HCT116 (cell line): ENCODE measurements at regions not wholly inside any gene's neighbourhood (a gene's known extent, or its start where the extent isn't known, plus 50 kb on each side); places are given as distances from the start of the nearest gene placed in this dataset.

ENCODE experiments used
- ATAC-seq: fragments of 200-7000 bp; cut with Tn5 transposase; 2 replicates; pipeline ENCODE4 v1.9.1; 2020; ENCODE audit warnings: mild to moderate bottlenecking, moderate library complexity
- BruUV-seq: library from RNA; stranded (reverse); fragments of 400-500 nt; replicated peaks from 2 replicates; lab custom pipeline; 2021; lab: Mats Ljungman, UMichigan
- CTCF ChIA-PET: fragments of 300-600 bp; sonication (Branson Sonifier 250); formaldehyde crosslinking; loops from one replicate; lab custom pipeline; 2021; ENCODE audit warnings: antibody characterized with exemption; lab: Charles Lee
- POLR2A ChIA-PET: fragments of 300-600, 350-600 bp; sonication (Branson Sonifier 250); formaldehyde crosslinking; loops from one replicate; lab custom pipeline; 2021; ENCODE audit warnings: antibody characterized with exemption; lab: Charles Lee
- RAD21 ChIA-PET, 2 experiments: fragments of 300-600 bp; sonication (Branson Sonifier 250); formaldehyde crosslinking; loops; one replicate each; lab custom pipeline; 2023; ENCODE audit warnings: low total read pairs in 2 of 2; ENCODE audit not compliant: uncharacterized antibody in 2 of 2, unreplicated experiment in 2 of 2, low non-redundant PET in 1 of 2; lab: Charles Lee
- DNase-seq: peaks from one replicate; pipeline ENCODE4 v3.0.0-alpha.2; 2010; ENCODE audit warnings: low read depth, low spot score
- H2AFZ ChIP-seq: fragments of 200-600 bp; shearing (Covaris generic), sonication (generic); 2 replicates; pipeline ENCODE4 v1.6.1; 2017; ENCODE audit warnings: low read depth, mixed run types, mixed read lengths, antibody characterized with exemption, low read length; ENCODE audit not compliant: poor library complexity, severe bottlenecking
- H3K27ac ChIP-seq: 2 replicates; pipeline ENCODE4 v1.5.1; 2012; ENCODE audit warnings: low read depth, low read length
- H3K27me3 ChIP-seq: fragments of 200-600 bp; sonication (generic); 2 replicates; pipeline ENCODE4 v1.6.1; 2016; ENCODE audit warnings: mixed run types, low read length, mixed read lengths; ENCODE audit not compliant: insufficient read depth
- H3K36me3 ChIP-seq, 2 experiments: fragments of 200-500 bp in 1 of 2; fragments of 200-600 bp in 1 of 2; sonication (Bioruptor generic) in 1 of 2; sonication (generic) in 1 of 2; 2 replicates each; pipeline versions ENCODE4 v1.5.1 to v1.6.1; 2014 to 2016; ENCODE audit warnings: low read length in 2 of 2, inconsistent platforms in 1 of 2, mixed read lengths in 1 of 2, mixed run types in 1 of 2; ENCODE audit not compliant: insufficient read depth in 2 of 2, control insufficient read depth in 1 of 2
- H3K4me1 ChIP-seq, 2 experiments: fragments of 200-600 bp in 1 of 2; sonication (generic) in 1 of 2; 2 replicates each; pipeline versions ENCODE4 v1.5.1 to v1.6.1; 2012 to 2017; ENCODE audit warnings: low read length in 2 of 2, inconsistent platforms in 1 of 2, mild to moderate bottlenecking in 1 of 2, mixed read lengths in 1 of 2, mixed run types in 1 of 2, moderate library complexity in 1 of 2; ENCODE audit not compliant: insufficient read depth in 2 of 2, control insufficient read depth in 1 of 2
- H3K4me2 ChIP-seq: fragments of 200-600 bp; sonication (generic); 2 replicates; pipeline ENCODE4 v1.6.1; 2017; ENCODE audit warnings: mixed run types, low read length, mixed read lengths
- H3K4me3 ChIP-seq, 2 experiments: fragments of 200-600 bp in 1 of 2; sonication (generic) in 1 of 2; replicated peaks in 1 of 2; 2 replicates each; pipeline ENCODE4 v1.5.1; 2011 to 2016; ENCODE audit warnings: low read length in 2 of 2, control low read depth in 1 of 2, low read depth in 1 of 2, mild to moderate bottlenecking in 1 of 2, mixed read lengths in 1 of 2, mixed run types in 1 of 2
- H3K79me2 ChIP-seq: fragments of 200-600 bp; sonication (generic); 2 replicates; pipeline ENCODE4 v1.6.1; 2017; ENCODE audit warnings: mild to moderate bottlenecking, mixed run types, low read length, moderate library complexity, mixed read lengths; ENCODE audit not compliant: insufficient read depth
- H3K9ac ChIP-seq: fragments of 200-600 bp; sonication (generic); 2 replicates; pipeline ENCODE4 v1.6.1; 2016; ENCODE audit warnings: low read length, mixed read lengths
- H3K9me2 ChIP-seq: fragments of 200-600 bp; sonication (generic), shearing (Covaris generic); 2 replicates; pipeline ENCODE4 v1.6.1; 2017; ENCODE audit warnings: mixed run types, mild to moderate bottlenecking, moderate library complexity; ENCODE audit not compliant: insufficient read depth
- H3K9me3 ChIP-seq, 2 experiments: fragments of 200-500 bp in 1 of 2; fragments of 200-600 bp in 1 of 2; sonication (Bioruptor generic) in 1 of 2; sonication (generic) in 1 of 2; 2 replicates each; pipeline ENCODE4 v1.6.1; 2014 to 2017; ENCODE audit warnings: low read length in 2 of 2, mixed read lengths in 2 of 2, inconsistent platforms in 1 of 2, low read depth in 1 of 2, mild to moderate bottlenecking in 1 of 2, mixed run types in 1 of 2, moderate library complexity in 1 of 2; ENCODE audit not compliant: control insufficient read depth in 1 of 2, insufficient read depth in 1 of 2
- H4K20me1 ChIP-seq: fragments of 200-600 bp; sonication (generic), shearing (Covaris generic); 2 replicates; pipeline ENCODE4 v1.6.1; 2017; ENCODE audit warnings: mixed run types, mild to moderate bottlenecking, moderate library complexity; ENCODE audit not compliant: insufficient read depth
- ATF3 ChIP-seq: IDR thresholded peaks from 2 replicates; pipeline ENCODE4 v1.6.1; 2012
- CBX3 ChIP-seq: IDR thresholded peaks from 2 replicates; pipeline ENCODE4 v1.6.1; 2012; ENCODE audit warnings: low read depth
- CEBPB ChIP-seq: IDR thresholded peaks from 2 replicates; pipeline ENCODE4 v1.6.1; 2012; ENCODE audit warnings: low read depth
- EGR1 ChIP-seq: IDR thresholded peaks from 2 replicates; pipeline ENCODE4 v1.6.1; 2012; ENCODE audit warnings: low read depth
- ELF1 ChIP-seq: IDR thresholded peaks from 2 replicates; pipeline ENCODE4 v1.6.1; 2012; ENCODE audit warnings: low read depth, borderline replicate concordance
- JUND ChIP-seq: IDR thresholded peaks from 2 replicates; pipeline ENCODE4 v1.6.1; 2012
- MAX ChIP-seq: IDR thresholded peaks from 2 replicates; pipeline ENCODE4 v1.6.1; 2012
- POLR2A ChIP-seq: IDR thresholded peaks from 2 replicates; pipeline ENCODE4 v1.7.0; 2011; ENCODE audit warnings: borderline replicate concordance; ENCODE audit not compliant: insufficient read depth, insufficient read length; ENCODE audit errors: extremely low read depth
- POLR2AphosphoS5 ChIP-seq: IDR thresholded peaks from 2 replicates; pipeline ENCODE4 v1.6.1; 2011; ENCODE audit warnings: mild to moderate bottlenecking, low read depth, low read length, moderate library complexity
- REST ChIP-seq: IDR thresholded peaks from 2 replicates; pipeline ENCODE4 v1.6.1; 2012; ENCODE audit warnings: low read depth
- SIN3A ChIP-seq: IDR thresholded peaks from 2 replicates; pipeline ENCODE4 v1.6.1; 2012; ENCODE audit warnings: low read depth
- SP1 ChIP-seq: IDR thresholded peaks from 2 replicates; pipeline ENCODE4 v1.6.1; 2012; ENCODE audit warnings: low read depth
- SRF ChIP-seq: IDR thresholded peaks from 2 replicates; pipeline ENCODE4 v1.6.1; 2012; ENCODE audit warnings: low read depth
- TCF7L2 ChIP-seq: IDR thresholded peaks from 2 replicates; pipeline ENCODE4 v1.7.0; 2011; ENCODE audit warnings: borderline replicate concordance, inconsistent platforms; ENCODE audit not compliant: insufficient read depth, insufficient read length; ENCODE audit errors: extremely low read depth
- ZBTB33 ChIP-seq: IDR thresholded peaks from 2 replicates; pipeline ENCODE4 v1.6.1; 2011; ENCODE audit warnings: mild to moderate bottlenecking, low read length, moderate library complexity; ENCODE audit not compliant: insufficient replicate concordance; ENCODE audit errors: extremely low read depth
- ZFX ChIP-seq: fragments of 450-650 bp; IDR thresholded peaks from 2 replicates; pipeline ENCODE4 v1.6.1; 2017
- ZNF274 ChIP-seq: fragments of 200-500 bp; sonication (Bioruptor generic); IDR thresholded peaks from 2 replicates; pipeline ENCODE4 v1.6.1; 2014; ENCODE audit warnings: mild to moderate bottlenecking, low read depth, low read length, inconsistent platforms
- intact Hi-C: fragments of 100-400 bp; cut with micrococcal nuclease; formaldehyde crosslinking; loops from 2 replicates; pipeline ENCODE4 v1.10.0; 2022

GRCh38 chr10:131513445-131513844 lies 201.9 kb upstream of the TCERG1L start (continued):
- no peak for TF ChIP-seq POLR2AphosphoS5

GRCh38 chr10:131513901-131514300 lies 202.4 kb upstream of the TCERG1L start:
- TF ChIP-seq EGR1 = no peak
- no peak for TF ChIP-seq ATF3
- TF ChIP-seq CBX3 = no peak
- TF ChIP-seq SRF = no peak
- TF ChIP-seq TCF7L2 = no peak
- TF ChIP-seq SIN3A = no peak
- TF ChIP-seq ZFX = no peak
- no peak for TF ChIP-seq ELF1
- TF ChIP-seq CEBPB = no peak
- TF ChIP-seq JUND = no peak
- TF ChIP-seq POLR2A = no peak
- no peak for TF ChIP-seq ZBTB33
- no peak for TF ChIP-seq MAX
- TF ChIP-seq POLR2AphosphoS5 = no peak
- TF ChIP-seq ZNF274 = no peak
- TF ChIP-seq REST = no peak
- TF ChIP-seq SP1 = no peak
- POLR2A ChIA-PET = no interaction called here
- Histone ChIP-seq H3K79me2 (no peaks in the 10 kb centered on the region), H3K4me3 (no peak overlapping the region), H3K27ac (no peak overlapping the region), H3K9me2 (no peaks in the 10 kb centered on the region), H3K4me2 (no peak overlapping the region), H3K9me3 (no peaks in the 10 kb centered on the region), H3K36me3 (no peaks in the 10 kb centered on the region), H2AFZ (no peak overlapping the region), H3K27me3 (0 out of 2 replicates have a peak, but pooled peaks cover 6% of the 10 kb centered on the region), H4K20me1 (no peaks in the 10 kb centered on the region), H3K9ac (no peak overlapping the region), H3K4me1 (no peaks in the 10 kb centered on the region)
- no TSS peak for BruUV-seq
- intact Hi-C loops = no loop called here
- RAD21 ChIA-PET = no interaction called here
- ATAC-seq = no peak
- DNase-seq = no peak
- CTCF ChIA-PET = no interaction called here
